Astrocyte of the cerebellum (primary cell): ENCODE measurements at regions not wholly inside any gene's neighbourhood (a gene's known extent, or its start where the extent isn't known, plus 50 kb on each side); places are given as distances from the start of the nearest gene placed in this dataset.

Experiments
- DNase-seq: peaks from one replicate; pipeline ENCODE4 v3.0.0-alpha.2; 2011; ENCODE audit warnings: low read depth
- H3K4me3 ChIP-seq: 2 replicates; pipeline ENCODE4 v1.5.1; 2011; ENCODE audit warnings: mild to moderate bottlenecking, low read depth, low read length, moderate library complexity
- CTCF ChIP-seq: IDR thresholded peaks from 2 replicates; pipeline ENCODE4 v1.5.1; 2012; ENCODE audit warnings: low read length, low read depth, moderate library complexity, mild to moderate bottlenecking; ENCODE audit errors: missing control alignments
- in situ Hi-C: cut with HindIII; loops from 2 replicates; pipeline ENCODE4 v1.10.0; 2017; ENCODE audit warnings: low sequenced_read_pairs

- no peak for TF ChIP-seq CTCF
- in situ Hi-C loops: no loop called here
- no peak for DNase-seq
- H3K4me3 ChIP-seq: no peak overlapping the region
Observed at GRCh38 chr4:71841336-71841735, 57.5 kb upstream of the GC start.

- in situ Hi-C loops: no loop called here
- DNase-seq: no peak
- no peak for TF ChIP-seq CTCF
- no peak overlapping the region for H3K4me3 ChIP-seq
Observed at GRCh38 chr4:71847300-71847699, 63.4 kb upstream of the GC start.

GRCh38 chr4:71855944-71856343 is 72.1 kb upstream of the GC start:
- in situ Hi-C loops: no loop called here
- DNase-seq: no peak
- no peak for TF ChIP-seq CTCF
- H3K4me3 ChIP-seq: no peak overlapping the region

- no peak for DNase-seq
- H3K4me3 ChIP-seq: no peak overlapping the region
- no peak for TF ChIP-seq CTCF
- in situ Hi-C loops: no loop called here
Observed at GRCh38 chr4:71857713-71858451, 74.0 kb upstream of the GC start.

- in situ Hi-C loops: no loop called here
- no peak for TF ChIP-seq CTCF
- no peak overlapping the region for H3K4me3 ChIP-seq
- no peak for DNase-seq
Observed at GRCh38 chr4:71860643-71861042, 76.8 kb upstream of the GC start.

- in situ Hi-C loops: no loop called here
- H3K4me3 ChIP-seq: no peak overlapping the region
- no peak for DNase-seq
- TF ChIP-seq CTCF: no peak
Observed at GRCh38 chr4:71862315-71862714, 78.4 kb upstream of the GC start.
